OCI-LY1 (cell line): ENCODE measurements at regions not wholly inside any gene's neighbourhood (a gene's known extent, or its start where the extent isn't known, plus 50 kb on each side); places are given as distances from the start of the nearest gene placed in this dataset.

ENCODE experiments used
- H2AFZ ChIP-seq: fragments of 200-600 bp; sonication (generic), shearing (Covaris generic); 2 replicates; pipeline ENCODE4 v1.6.0; 2014; ENCODE audit warnings: antibody characterized with exemption, mild to moderate bottlenecking, low read length
- H3F3A ChIP-seq: fragments of 200-600 bp; sonication (generic), shearing (Covaris generic); 2 replicates; pipeline ENCODE4 v1.6.0; 2014; ENCODE audit warnings: mild to moderate bottlenecking, antibody characterized with exemption, low read length, moderate library complexity; ENCODE audit not compliant: insufficient read depth
- H3K27ac ChIP-seq: fragments of 200-600 bp; sonication (generic); 2 replicates; pipeline ENCODE4 v1.5.1; 2014; ENCODE audit warnings: low read length, mixed run types, mild to moderate bottlenecking, low read depth; ENCODE audit not compliant: poor library complexity, severe bottlenecking
- H3K27me3 ChIP-seq: fragments of 200-600 bp; sonication (generic); 2 replicates; pipeline ENCODE4 v1.6.0; 2014; ENCODE audit warnings: antibody characterized with exemption, mild to moderate bottlenecking, low read length, moderate library complexity; ENCODE audit not compliant: insufficient read depth
- H3K36me3 ChIP-seq: fragments of 200-600 bp; sonication (generic); 2 replicates; pipeline ENCODE4 v1.6.1; 2014; ENCODE audit warnings: mild to moderate bottlenecking, antibody characterized with exemption, low read length, moderate library complexity, mixed read lengths; ENCODE audit not compliant: insufficient read depth
- H3K4me1 ChIP-seq: fragments of 200-600 bp; sonication (generic); 2 replicates; pipeline ENCODE4 v1.5.1; 2014; ENCODE audit warnings: mild to moderate bottlenecking, low read length, moderate library complexity; ENCODE audit not compliant: insufficient read depth, severe bottlenecking
- H3K4me2 ChIP-seq: fragments of 200-600 bp; sonication (generic), shearing (Covaris generic); 2 replicates; pipeline ENCODE4 v1.6.1; 2014; ENCODE audit warnings: low read length
- H3K4me3 ChIP-seq: fragments of 200-600 bp; sonication (generic); 2 replicates; pipeline ENCODE4 v1.5.1; 2014; ENCODE audit warnings: low read length, low read depth, mild to moderate bottlenecking, mixed read lengths; ENCODE audit not compliant: poor library complexity, severe bottlenecking
- H3K79me2 ChIP-seq: fragments of 200-600 bp; shearing (Covaris generic); 2 replicates; pipeline ENCODE4 v1.6.1; 2016; ENCODE audit warnings: mixed run types, low read length, mixed read lengths; ENCODE audit not compliant: insufficient read depth
- H3K9ac ChIP-seq: fragments of 200-600 bp; sonication (generic), shearing (Covaris generic); 2 replicates; pipeline ENCODE4 v1.6.1; 2014; ENCODE audit warnings: mild to moderate bottlenecking, low read length, mixed read lengths
- H3K9me2 ChIP-seq: fragments of 200-600 bp; sonication (generic), shearing (Covaris generic); 2 replicates; pipeline ENCODE4 v1.6.1; 2014; ENCODE audit warnings: low read depth, mild to moderate bottlenecking, low read length, mixed read lengths
- H3K9me3 ChIP-seq: fragments of 200-600 bp; shearing (Covaris generic); 2 replicates; pipeline ENCODE4 v1.6.1; 2014; ENCODE audit warnings: low read length, mixed read lengths
- H4K20me1 ChIP-seq: fragments of 200-600 bp; sonication (generic), shearing (Covaris generic); 2 replicates; pipeline ENCODE4 v1.6.0; 2016; ENCODE audit warnings: mild to moderate bottlenecking, low read length; ENCODE audit not compliant: insufficient read depth
- EZH2 ChIP-seq: fragments of 200-600 bp; sonication (generic), shearing (Covaris generic); IDR thresholded peaks from 2 replicates; pipeline ENCODE4 v1.8.0; 2017; ENCODE audit warnings: borderline replicate concordance, mixed run types, mild to moderate bottlenecking, antibody characterized with exemption, low read length, moderate library complexity, mixed read lengths
- TF ChIP-seq, protein P1 (sequence below): fragments of 200-600 bp; sonication (generic), shearing (Covaris generic); IDR thresholded peaks from 2 replicates; pipeline ENCODE4 v1.5.1; 2017; ENCODE audit warnings: mild to moderate bottlenecking, antibody characterized with exemption, low read length, moderate library complexity, mixed read lengths

DNA sequence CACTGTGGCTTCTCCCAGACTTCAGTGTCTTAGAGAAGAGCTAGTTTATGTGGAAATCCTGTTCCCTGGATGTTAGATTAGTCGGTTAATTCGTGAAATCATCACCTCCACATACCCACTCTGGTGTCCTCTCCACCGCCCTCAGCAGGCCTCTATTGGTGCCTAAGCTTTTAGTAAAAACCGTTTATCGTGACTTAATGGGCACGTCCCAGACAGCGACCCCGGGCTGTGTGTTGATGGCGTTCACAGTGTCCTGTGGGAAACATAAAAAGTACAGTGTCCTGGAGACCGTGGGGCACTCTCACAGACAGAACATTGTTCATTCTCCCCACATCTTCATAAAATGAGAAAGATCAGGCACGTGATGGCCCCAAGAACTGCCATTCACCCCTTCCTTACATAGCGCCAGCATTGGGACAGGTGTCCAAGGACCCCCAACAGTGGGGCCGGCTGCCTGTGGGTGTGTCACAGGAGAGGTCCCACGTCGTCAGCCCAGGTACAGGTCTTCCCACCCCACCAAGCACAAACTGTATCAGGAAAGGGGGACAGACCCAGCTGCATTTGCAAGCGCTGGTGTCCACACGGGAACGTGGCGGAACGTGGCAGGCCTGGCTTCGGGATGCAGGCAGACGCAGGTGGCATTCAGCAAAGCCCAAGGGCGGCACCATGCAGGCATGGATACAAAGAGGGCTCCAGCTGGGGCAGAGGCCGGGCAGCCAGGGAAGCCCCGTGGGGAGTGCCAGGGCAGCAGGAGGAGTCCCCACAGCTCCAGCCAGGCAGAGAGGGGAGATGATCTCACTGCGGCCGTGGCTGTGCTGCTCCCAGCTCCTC lies 237.7 kb downstream of the DLL1 start:
- H3K9ac ChIP-seq, result no peak overlapping the region
- no peaks in the 10 kb centered on the region for H3K9me3 ChIP-seq
- no peaks in the 10 kb centered on the region for H3K9me2 ChIP-seq
- H3K4me1 ChIP-seq, result no peaks in the 10 kb centered on the region
- no peak overlapping the region for H3K4me3 ChIP-seq
- no peak for TF ChIP-seq EZH2
- TF ChIP-seq, protein P1, sequence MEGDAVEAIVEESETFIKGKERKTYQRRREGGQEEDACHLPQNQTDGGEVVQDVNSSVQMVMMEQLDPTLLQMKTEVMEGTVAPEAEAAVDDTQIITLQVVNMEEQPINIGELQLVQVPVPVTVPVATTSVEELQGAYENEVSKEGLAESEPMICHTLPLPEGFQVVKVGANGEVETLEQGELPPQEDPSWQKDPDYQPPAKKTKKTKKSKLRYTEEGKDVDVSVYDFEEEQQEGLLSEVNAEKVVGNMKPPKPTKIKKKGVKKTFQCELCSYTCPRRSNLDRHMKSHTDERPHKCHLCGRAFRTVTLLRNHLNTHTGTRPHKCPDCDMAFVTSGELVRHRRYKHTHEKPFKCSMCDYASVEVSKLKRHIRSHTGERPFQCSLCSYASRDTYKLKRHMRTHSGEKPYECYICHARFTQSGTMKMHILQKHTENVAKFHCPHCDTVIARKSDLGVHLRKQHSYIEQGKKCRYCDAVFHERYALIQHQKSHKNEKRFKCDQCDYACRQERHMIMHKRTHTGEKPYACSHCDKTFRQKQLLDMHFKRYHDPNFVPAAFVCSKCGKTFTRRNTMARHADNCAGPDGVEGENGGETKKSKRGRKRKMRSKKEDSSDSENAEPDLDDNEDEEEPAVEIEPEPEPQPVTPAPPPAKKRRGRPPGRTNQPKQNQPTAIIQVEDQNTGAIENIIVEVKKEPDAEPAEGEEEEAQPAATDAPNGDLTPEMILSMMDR, result no peak
- no peaks in the 10 kb centered on the region for H3K36me3 ChIP-seq
- H4K20me1 ChIP-seq, result no peaks in the 10 kb centered on the region
- H3K27ac ChIP-seq, result no peak overlapping the region
- H3F3A ChIP-seq, result no peaks in the 10 kb centered on the region
- H3K4me2 ChIP-seq, result no peak overlapping the region
- H3K27me3 ChIP-seq, result no peaks in the 10 kb centered on the region
- H2AFZ ChIP-seq, result no peak overlapping the region
- H3K79me2 ChIP-seq, result no peaks in the 10 kb centered on the region

DNA sequence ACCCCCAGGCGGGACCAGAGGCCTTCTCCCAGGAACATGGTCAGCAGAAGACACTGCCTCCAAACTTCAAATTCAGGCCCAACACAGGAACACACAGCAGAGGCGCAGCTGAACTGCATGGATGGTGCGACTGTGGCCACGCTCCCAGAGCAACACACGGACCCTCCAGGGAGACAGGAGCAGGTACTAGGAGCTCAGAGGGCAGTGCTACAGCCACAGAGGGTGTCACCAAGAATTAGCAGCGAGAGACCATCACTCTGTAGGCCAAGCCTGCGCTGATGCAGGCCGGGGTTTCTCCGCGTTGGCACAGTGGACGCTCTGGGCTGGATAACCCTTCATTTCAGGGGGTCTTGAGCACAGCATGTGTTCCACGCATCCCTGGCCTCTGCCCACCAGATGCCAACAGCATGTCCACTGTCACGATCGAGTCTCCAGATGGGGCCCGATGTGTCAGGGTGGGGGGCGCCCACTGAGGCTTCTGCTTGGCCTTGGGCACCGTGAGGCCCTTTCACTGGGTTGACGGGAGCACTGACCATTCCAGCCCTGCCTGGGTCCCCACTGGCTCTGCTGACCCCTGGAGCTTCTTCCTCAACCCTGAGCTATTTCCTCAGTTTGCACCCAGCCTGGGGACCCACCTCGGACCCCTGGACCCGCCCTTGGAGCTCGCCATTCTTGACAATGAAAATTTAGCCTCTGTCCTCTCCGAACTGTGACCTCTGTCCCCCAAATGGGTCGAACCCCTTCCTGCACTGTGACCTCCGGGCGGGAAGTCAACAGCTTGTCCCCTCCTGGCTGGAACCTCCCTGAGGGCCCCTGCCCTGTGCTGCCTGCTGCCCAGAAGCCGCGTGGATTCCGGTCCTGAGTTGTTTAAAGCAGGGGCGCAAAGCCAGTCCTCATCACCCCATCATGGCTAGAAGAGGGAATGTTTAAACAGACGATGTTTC lies 239.4 kb downstream of the DLL1 start:
- no peak overlapping the region for H3K4me2 ChIP-seq
- H3K4me3 ChIP-seq, result no peak overlapping the region
- H3K36me3 ChIP-seq, result no peaks in the 10 kb centered on the region
- no peak overlapping the region for H3K9ac ChIP-seq
- H3K27me3 ChIP-seq, result no peaks in the 10 kb centered on the region
- no peak for TF ChIP-seq EZH2
- TF ChIP-seq, protein P1, result no peak
- no peaks in the 10 kb centered on the region for H4K20me1 ChIP-seq
- H2AFZ ChIP-seq, result no peak overlapping the region
- H3K27ac ChIP-seq, result no peak overlapping the region
- no peaks in the 10 kb centered on the region for H3F3A ChIP-seq
- H3K9me3 ChIP-seq, result no peaks in the 10 kb centered on the region
- H3K79me2 ChIP-seq, result no peaks in the 10 kb centered on the region
- H3K4me1 ChIP-seq, result no peaks in the 10 kb centered on the region
- no peaks in the 10 kb centered on the region for H3K9me2 ChIP-seq

DNA sequence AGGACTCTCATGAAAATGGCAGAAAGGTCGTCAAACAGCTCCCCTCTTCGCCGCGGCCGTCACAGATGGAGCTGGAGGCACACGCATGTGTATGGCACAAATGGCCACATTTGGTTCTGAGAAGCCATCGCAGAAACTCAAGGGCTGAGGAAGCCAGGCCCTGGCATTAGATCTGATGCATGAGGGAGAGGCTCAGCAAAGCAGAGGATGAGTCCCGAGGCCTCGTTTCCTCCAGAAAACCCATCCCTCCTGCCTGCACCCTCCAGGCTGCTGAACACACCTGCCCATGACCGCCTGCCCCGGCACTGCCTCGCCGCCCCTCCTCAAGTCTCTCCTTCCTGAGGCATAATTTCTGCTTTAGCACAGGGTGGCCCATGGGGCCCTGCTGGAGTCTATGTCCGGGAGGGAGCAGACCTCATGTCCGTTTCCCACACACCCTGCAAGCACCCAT lies 240.3 kb downstream of the DLL1 start:
- Histone ChIP-seq H3K9me2 (no peaks in the 10 kb centered on the region), H3K9ac (no peak overlapping the region), H4K20me1 (no peaks in the 10 kb centered on the region), H2AFZ (no peak overlapping the region), H3K9me3 (no peaks in the 10 kb centered on the region), H3K36me3 (no peaks in the 10 kb centered on the region), H3K79me2 (no peaks in the 10 kb centered on the region), H3K4me2 (no peak overlapping the region), H3K4me3 (no peak overlapping the region), H3K27me3 (no peaks in the 10 kb centered on the region), H3F3A (no peaks in the 10 kb centered on the region), H3K27ac (no peak overlapping the region), H3K4me1 (no peaks in the 10 kb centered on the region)
- no peak for TF ChIP-seq EZH2
- TF ChIP-seq, protein P1, result no peak
